HG03558 (cell line): ENCODE measurements at regions not wholly inside any gene's neighbourhood (a gene's known extent, or its start where the extent isn't known, plus 50 kb on each side); places are given as distances from the start of the nearest gene placed in this dataset.
A peak's percentile ranks its signal among the peaks of the same experiment; 100 is the strongest.
"Not testable (repeated sequence)": the region's sequence is repeated elsewhere in the genome, so short reads cannot be mapped to it uniquely, and the experiment has no call there.

Source experiments
- ATAC-seq: cut with Tn5 transposase; IDR thresholded peaks from one replicate; pipeline ENCODE4 v1.9.1; 2021; ENCODE audit warnings: moderate number of reproducible peaks; ENCODE audit not compliant: unreplicated experiment; ENCODE audit errors: extremely low read depth

DNA sequence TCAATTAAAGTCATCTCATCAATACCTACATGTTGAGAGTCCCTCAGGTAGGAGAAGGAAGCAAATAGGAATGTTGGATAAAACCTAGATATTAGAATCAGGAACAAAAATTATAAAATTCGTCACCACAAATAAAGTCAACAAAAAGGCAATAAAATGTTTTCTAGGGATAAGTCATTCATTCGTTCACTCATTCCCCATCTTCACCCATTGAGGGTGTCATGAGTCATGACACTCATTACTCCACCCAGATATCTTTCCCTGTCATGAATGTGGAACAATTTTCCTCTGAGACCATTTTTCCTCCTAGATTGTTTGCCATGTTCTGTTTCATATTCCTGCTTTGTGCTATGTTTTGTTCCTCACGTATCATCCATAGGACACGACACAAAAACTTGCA is 50.9 kb upstream of the OLIG3 start:
- ATAC-seq, result no peak

DNA sequence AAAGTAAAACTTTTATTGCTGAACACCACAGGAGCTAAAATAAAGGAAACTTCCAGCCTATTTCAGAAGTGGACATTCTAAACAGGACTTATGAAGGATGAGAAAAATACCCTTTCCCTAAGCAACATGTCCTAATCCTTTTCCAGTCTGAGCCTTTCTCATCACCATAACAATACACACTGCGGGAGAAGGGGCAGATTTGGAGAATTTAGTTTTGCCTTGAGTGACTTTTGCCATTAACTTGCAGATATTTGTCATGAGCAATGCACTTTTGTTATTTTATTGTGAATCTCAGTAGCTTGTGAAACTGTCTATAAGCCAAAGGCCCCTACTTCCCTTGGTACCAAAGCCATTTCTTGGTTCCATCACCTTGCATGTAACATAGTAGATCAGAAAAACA is 53.0 kb upstream of the OLIG3 start:
- ATAC-seq, result no peak

DNA sequence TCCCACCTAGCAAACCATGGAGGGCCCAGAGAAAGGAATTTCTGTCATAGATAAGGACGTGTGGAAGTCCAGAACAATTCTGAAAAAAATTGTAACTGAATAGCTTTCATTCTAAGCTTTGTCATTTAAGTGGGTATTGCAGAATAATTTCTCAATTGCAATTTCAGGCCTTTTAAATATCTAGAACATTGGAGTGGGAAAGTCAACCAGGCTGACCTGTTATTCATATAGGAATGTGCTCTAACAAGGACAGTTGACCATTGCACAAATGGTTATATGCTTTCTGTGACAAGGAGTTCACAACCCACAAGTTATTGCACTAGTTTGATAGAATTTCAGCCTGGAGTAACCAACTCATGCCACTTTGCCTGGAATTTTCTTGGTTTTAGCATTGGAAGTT is 53.4 kb upstream of the OLIG3 start:
- no peak for ATAC-seq

- no peak for ATAC-seq
Observed at GRCh38 chr6:137549106-137549505, 54.9 kb upstream of the OLIG3 start.

- ATAC-seq, result no peak
Observed at GRCh38 chr6:137550535-137550934, 56.3 kb upstream of the OLIG3 start.

DNA sequence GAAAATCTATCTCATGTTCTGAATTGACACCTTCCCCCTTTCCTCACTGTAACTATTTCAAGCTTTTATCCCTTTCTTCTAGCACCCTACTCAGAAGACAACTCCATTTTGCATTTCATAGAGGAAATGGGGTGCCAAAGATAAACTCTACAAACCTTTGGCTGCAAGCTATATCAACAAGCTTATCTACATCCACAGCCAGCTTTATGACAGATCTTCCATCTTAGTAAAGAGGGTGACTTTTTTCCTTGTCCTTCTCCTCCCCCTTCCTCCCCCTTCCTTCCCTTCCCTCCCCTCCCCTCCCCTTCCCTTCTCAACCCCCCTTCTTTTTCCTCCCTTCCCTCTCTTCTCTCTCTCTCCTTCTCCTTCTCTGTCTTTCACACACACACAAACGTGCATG is 58.0 kb upstream of the OLIG3 start:
- no peak for ATAC-seq

GRCh38 chr6:137552809-137553208 is 58.6 kb upstream of the OLIG3 start:
- ATAC-seq, result no peak

DNA sequence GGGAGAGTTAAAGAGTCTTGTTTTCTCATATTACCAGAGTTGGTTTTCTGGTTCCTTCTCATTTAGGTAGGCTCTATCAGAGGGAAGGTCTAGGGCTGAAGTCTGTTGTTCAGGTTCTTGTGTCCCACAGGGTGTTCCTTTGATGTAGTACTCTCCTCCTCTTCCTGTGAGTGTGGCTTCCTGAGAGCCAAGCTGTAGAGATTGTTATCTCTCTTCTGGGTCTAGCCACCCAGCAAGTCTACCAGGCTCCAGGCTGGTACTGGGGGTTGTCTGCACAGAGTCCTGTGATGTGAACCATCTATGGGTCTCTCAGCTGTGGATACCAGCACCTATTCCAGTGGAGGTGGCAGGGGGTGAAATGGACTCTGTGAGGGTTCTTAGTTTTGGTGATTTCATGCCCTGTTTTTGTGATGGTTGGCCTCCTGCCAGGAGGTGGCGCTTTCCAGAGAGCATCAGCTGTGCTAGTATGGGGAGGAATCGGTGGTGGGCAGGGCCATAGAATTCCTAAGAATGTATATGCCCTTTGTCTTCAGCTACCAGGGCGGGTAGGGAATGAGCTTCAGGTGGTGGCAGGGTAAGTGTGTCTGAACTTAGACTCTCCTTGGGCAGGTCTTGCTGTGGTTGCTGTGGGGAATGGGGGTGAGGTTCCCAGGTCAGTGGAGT is 65.5 kb upstream of the OLIG3 start:
- ATAC-seq, result not testable (repeated sequence)

DNA sequence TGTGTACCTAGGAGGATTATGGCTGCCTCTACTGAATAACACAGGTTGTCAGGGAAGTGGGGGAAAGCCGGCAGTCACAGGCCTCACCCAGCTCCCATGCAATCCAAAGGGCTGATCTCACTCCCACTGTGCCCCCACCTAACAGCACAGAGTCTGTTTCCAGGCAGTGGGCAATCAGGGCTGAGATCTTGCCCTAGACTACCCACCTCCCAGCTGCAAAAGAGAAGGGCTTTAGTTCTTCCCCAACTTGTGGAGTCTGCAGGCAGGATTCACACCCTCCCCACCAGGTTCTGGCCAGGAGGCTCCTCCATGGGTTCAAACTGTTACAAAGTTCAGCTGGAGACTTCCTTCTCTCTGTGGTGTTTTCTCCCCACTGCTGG is 66.0 kb upstream of the OLIG3 start:
- no peak for ATAC-seq

DNA sequence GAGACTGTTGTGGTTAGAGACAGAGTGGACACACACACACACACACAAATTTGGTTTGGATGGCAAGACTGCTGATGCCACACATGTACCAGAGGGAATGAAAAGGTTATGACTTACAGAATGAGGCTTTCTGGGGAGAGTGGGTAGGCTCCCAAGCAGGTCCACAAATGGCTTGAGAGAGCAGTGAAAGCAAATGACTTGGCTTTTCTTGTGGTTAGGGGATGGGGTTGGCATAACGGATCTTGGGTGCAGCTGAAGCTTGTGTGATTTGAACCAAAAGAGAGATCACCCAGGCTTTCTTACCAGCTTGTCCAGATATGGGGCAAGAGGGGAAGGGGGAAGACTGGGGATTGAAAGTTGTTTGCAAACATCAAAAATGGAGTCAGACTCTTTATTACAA is 73.9 kb upstream of the OLIG3 start:
- no peak for ATAC-seq

- no peak for ATAC-seq
Observed at GRCh38 chr6:137570393-137570792, 76.2 kb upstream of the OLIG3 start.

DNA sequence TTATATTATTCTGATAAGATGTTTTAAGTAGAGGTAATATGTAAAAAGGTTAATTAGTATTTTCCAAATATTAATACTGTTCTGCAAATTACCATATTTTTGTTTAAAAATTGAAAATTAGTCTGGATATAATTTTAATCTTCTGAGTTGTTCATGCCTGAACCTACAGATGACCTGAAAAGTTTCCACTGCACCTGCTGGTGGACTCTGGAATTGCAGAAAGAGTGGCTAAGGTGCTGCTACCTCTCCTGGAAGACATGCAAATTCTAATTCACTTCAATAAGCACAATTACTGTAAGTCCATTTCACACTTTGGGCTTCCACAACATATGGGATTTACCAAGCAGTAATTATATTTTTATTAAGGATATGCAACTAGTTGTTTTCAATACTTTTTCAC is 77.7 kb upstream of the OLIG3 start:
- ATAC-seq, result peak; percentile 62

DNA sequence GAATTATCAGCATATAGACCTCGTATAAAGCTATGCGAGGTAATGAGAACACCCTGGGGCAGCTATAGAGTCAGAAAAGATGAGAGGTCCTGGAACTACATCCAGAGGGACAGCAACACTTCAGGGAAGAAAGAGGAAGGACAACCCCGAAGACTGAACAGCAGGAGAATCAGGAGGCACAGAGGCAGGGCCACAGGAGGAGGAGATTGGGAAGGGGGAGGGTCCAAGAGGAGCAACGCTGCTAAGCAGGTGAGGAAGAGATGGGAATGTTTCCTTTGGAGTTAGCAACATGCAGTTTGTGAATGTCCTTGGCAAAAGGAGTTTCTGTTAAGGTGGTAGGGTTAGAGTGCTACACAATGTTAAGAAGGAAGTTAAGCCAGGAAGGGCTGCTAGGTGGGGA is 79.5 kb upstream of the OLIG3 start:
- ATAC-seq, result no peak

DNA sequence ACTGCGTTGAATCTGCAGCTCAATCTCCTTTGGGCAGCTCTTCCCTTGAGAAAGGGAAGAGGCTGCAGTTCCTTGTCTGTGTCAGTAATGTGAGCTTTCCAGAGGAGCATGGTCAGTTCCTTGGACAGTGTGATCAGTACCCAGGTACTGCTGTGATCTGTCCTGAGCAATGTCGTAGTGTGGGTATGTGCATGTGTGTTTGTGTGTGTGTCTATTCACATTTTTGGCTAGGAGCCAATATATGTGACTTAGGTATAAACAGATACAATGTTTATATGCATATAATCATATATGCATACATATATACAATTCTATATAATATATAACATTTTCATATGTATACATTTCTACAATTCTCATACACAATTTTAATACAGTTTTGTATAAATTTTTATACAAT is 85.4 kb upstream of the OLIG3 start:
- ATAC-seq, result no peak

DNA sequence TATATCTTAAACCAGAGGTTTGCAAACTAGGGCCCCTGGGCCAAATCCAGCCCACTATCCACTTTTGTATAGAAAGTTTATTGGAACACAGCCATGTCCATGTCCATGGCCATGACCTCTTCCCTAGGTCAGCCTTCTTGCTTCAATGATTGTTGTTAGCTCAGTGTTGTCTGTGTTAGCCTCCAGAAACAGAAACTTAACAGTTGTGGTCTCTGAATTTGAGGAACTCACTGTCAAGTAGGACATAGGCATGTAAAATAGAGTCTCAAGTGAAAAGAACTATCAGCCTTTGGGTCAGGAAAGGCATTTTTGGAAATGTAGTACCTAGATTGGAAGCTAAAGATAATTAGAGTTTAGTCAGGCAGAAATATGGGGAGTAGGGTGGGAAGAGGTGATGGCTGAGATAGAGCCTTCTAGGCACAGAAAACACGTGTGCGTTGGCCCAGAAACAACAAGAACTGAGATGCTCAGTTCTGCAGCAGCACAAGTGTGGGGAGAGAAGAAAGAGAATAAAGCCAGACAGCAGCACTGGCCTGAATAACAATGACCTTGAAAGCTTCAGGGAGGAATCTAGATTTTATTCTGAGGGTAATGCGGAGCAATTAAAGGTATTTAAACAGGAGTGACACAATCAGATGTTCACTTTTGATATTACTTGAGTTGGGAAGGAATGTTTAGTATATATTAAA is 87.0 kb upstream of the OLIG3 start:
- no peak for ATAC-seq

DNA sequence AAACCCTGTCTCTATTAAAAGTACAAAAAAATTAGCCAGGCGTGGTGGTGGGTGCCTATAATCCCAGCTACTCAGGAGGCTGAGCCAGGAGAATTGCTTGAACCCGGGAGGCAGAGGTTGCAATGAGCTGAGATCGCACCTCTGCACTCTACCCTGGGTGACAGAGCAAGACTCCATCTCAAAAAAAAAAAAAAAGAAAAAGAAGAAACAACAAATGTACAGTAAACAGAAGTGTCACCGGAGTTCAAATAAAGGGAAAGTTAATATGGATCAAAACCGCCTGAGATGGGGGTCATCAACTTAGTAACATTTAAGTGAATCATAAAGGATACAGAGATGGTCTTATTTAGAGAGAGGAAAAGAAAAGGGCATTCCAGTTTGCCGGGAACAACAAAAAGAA is 89.3 kb upstream of the OLIG3 start:
- ATAC-seq, result not testable (repeated sequence)

DNA sequence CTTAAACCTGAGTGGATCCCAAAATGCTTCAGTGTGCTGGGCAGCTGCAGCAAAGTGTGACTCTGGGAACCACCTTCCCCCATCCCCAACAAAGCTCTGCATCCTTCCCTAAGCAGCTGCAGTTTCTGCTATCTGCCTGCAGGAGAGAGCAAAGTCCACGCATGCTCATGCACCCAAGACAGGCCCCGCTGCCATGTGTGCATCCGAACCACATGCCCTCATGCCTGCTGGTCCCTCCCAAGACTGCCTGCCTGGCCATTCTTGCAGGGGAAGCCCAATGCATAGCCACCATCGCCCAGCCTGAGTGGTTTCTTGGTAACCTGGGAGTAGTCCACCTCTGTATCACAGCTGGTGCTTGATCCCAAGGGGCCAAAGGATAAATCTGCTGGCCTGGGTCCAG is 94.3 kb upstream of the OLIG3 start:
- no peak for ATAC-seq

DNA sequence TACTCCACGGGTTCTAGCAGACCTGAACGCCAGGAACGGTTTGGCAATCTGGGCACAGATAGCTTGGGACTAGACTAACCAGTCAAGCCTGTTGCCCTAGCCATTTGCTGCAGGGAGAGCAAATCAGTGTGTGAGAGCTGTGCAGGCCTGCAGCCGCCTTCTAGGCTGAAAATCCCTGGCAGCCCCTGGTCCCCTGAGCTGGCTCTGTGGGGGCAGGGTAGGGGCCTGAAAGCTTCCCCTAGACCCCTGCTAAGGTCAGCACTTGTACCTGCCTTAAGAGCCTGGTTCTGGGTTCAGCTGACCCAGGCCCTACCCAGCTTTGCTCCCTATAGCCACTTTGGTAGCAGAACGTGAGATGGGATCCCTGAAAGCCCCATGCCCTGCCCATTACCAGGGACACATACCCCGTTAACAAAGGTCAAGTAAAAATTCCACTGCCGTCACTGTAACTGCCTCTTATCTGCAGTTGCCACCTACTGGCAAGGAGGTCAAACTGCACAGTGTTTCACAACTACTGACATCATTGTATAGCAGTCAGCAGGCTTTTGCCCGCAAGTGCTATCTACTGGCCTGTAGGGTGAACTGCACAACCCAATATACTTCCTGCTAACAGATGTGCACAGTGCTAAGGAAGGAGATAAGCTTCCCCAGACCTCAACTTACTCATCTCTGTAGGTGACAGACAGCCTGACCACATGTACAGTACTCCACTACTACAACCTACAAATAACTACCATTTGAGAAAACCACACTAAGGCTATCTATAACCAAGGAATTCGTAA is 95.1 kb upstream of the OLIG3 start:
- peak; percentile 96 for ATAC-seq

GRCh38 chr6:137590684-137591083 is 96.5 kb upstream of the OLIG3 start:
- ATAC-seq, result no peak

DNA sequence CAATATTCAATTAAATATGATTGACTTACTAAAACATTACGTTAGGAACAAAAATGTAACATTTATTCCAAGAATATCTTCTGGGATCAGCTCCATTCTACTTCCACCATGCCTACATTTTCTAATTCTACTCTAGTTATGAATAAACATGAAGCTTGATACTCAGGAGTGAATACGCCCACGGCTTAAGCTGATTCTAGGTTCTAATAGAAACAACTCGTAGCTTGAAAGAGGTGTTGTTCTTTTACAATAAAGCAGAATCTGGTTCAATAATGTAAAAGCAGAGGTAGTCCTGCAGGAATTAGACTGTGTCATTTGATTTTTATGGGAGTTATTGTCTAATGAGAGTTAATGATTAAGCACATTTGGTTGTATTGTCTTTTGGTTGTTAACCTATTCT is 107.3 kb upstream of the OLIG3 start:
- ATAC-seq, result no peak
